OCI-LY1 (cell line): ENCODE measurements at regions not wholly inside any gene's neighbourhood (a gene's known extent, or its start where the extent isn't known, plus 50 kb on each side); places are given as distances from the start of the nearest gene placed in this dataset.
A peak's percentile ranks its signal among the peaks of the same experiment; 100 is the strongest.

Experiments used
- H2AFZ ChIP-seq: fragments of 200-600 bp; sonication (generic), shearing (Covaris generic); 2 replicates; pipeline ENCODE4 v1.6.0; 2014; ENCODE audit warnings: antibody characterized with exemption, mild to moderate bottlenecking, low read length
- H3F3A ChIP-seq: fragments of 200-600 bp; sonication (generic), shearing (Covaris generic); 2 replicates; pipeline ENCODE4 v1.6.0; 2014; ENCODE audit warnings: mild to moderate bottlenecking, antibody characterized with exemption, low read length, moderate library complexity; ENCODE audit not compliant: insufficient read depth
- H3K27ac ChIP-seq: fragments of 200-600 bp; sonication (generic); 2 replicates; pipeline ENCODE4 v1.5.1; 2014; ENCODE audit warnings: low read length, mixed run types, mild to moderate bottlenecking, low read depth; ENCODE audit not compliant: poor library complexity, severe bottlenecking
- H3K27me3 ChIP-seq: fragments of 200-600 bp; sonication (generic); 2 replicates; pipeline ENCODE4 v1.6.0; 2014; ENCODE audit warnings: antibody characterized with exemption, mild to moderate bottlenecking, low read length, moderate library complexity; ENCODE audit not compliant: insufficient read depth
- H3K36me3 ChIP-seq: fragments of 200-600 bp; sonication (generic); 2 replicates; pipeline ENCODE4 v1.6.1; 2014; ENCODE audit warnings: mild to moderate bottlenecking, antibody characterized with exemption, low read length, moderate library complexity, mixed read lengths; ENCODE audit not compliant: insufficient read depth
- H3K4me1 ChIP-seq: fragments of 200-600 bp; sonication (generic); 2 replicates; pipeline ENCODE4 v1.5.1; 2014; ENCODE audit warnings: mild to moderate bottlenecking, low read length, moderate library complexity; ENCODE audit not compliant: insufficient read depth, severe bottlenecking
- H3K4me2 ChIP-seq: fragments of 200-600 bp; sonication (generic), shearing (Covaris generic); 2 replicates; pipeline ENCODE4 v1.6.1; 2014; ENCODE audit warnings: low read length
- H3K4me3 ChIP-seq: fragments of 200-600 bp; sonication (generic); 2 replicates; pipeline ENCODE4 v1.5.1; 2014; ENCODE audit warnings: low read length, low read depth, mild to moderate bottlenecking, mixed read lengths; ENCODE audit not compliant: poor library complexity, severe bottlenecking
- H3K79me2 ChIP-seq: fragments of 200-600 bp; shearing (Covaris generic); 2 replicates; pipeline ENCODE4 v1.6.1; 2016; ENCODE audit warnings: mixed run types, low read length, mixed read lengths; ENCODE audit not compliant: insufficient read depth
- H3K9ac ChIP-seq: fragments of 200-600 bp; sonication (generic), shearing (Covaris generic); 2 replicates; pipeline ENCODE4 v1.6.1; 2014; ENCODE audit warnings: mild to moderate bottlenecking, low read length, mixed read lengths
- H3K9me2 ChIP-seq: fragments of 200-600 bp; sonication (generic), shearing (Covaris generic); 2 replicates; pipeline ENCODE4 v1.6.1; 2014; ENCODE audit warnings: low read depth, mild to moderate bottlenecking, low read length, mixed read lengths
- H3K9me3 ChIP-seq: fragments of 200-600 bp; shearing (Covaris generic); 2 replicates; pipeline ENCODE4 v1.6.1; 2014; ENCODE audit warnings: low read length, mixed read lengths
- H4K20me1 ChIP-seq: fragments of 200-600 bp; sonication (generic), shearing (Covaris generic); 2 replicates; pipeline ENCODE4 v1.6.0; 2016; ENCODE audit warnings: mild to moderate bottlenecking, low read length; ENCODE audit not compliant: insufficient read depth
- CTCF ChIP-seq: fragments of 200-600 bp; sonication (generic), shearing (Covaris generic); IDR thresholded peaks from 2 replicates; pipeline ENCODE4 v1.5.1; 2017; ENCODE audit warnings: mild to moderate bottlenecking, antibody characterized with exemption, low read length, moderate library complexity, mixed read lengths
- EZH2 ChIP-seq: fragments of 200-600 bp; sonication (generic), shearing (Covaris generic); IDR thresholded peaks from 2 replicates; pipeline ENCODE4 v1.8.0; 2017; ENCODE audit warnings: borderline replicate concordance, mixed run types, mild to moderate bottlenecking, antibody characterized with exemption, low read length, moderate library complexity, mixed read lengths

GRCh38 chr1:214823311-214824117 is 220.5 kb downstream of the CENPF start:
- TF ChIP-seq EZH2, result no peak
- peak; percentile 38; the same call in 1 of the 2 replicates for TF ChIP-seq CTCF
- Histone ChIP-seq H2AFZ (no peak overlapping the region), H3K4me1 (no peaks in the 10 kb centered on the region)

GRCh38 chr1:214824763-214825162 is 221.8 kb downstream of the CENPF start:
- Histone ChIP-seq H3K4me2 (no peak overlapping the region), H3K9me3 (no peaks in the 10 kb centered on the region), H3K36me3 (no peaks in the 10 kb centered on the region), H3K27ac (no peak overlapping the region), H3K9me2 (no peaks in the 10 kb centered on the region), H3K4me3 (no peak overlapping the region), H3K79me2 (no peaks in the 10 kb centered on the region), H3K27me3 (no peaks in the 10 kb centered on the region), H3K4me1 (no peaks in the 10 kb centered on the region), H2AFZ (no peak overlapping the region), H4K20me1 (no peaks in the 10 kb centered on the region), H3F3A (no peaks in the 10 kb centered on the region), H3K9ac (no peak overlapping the region)
- TF ChIP-seq CTCF (no peak), EZH2 (no peak)

More at GRCh38 chr1:214823311-214824117, 220.5 kb downstream of the CENPF start:
- Histone ChIP-seq H3K79me2 (no peaks in the 10 kb centered on the region), H3K4me3 (no peak overlapping the region), H3K9me3 (no peaks in the 10 kb centered on the region), H3F3A (no peaks in the 10 kb centered on the region), H3K27ac (no peak overlapping the region), H3K9me2 (no peaks in the 10 kb centered on the region), H4K20me1 (no peaks in the 10 kb centered on the region), H3K36me3 (no peaks in the 10 kb centered on the region), H3K4me2 (no peak overlapping the region), H3K9ac (no peak overlapping the region), H3K27me3 (no peaks in the 10 kb centered on the region)

GRCh38 chr1:214826619-214827018 is 223.6 kb downstream of the CENPF start:
- no peak overlapping the region for H3K9ac ChIP-seq
- no peaks in the 10 kb centered on the region for H3K27me3 ChIP-seq
- H3K4me1 ChIP-seq, result no peaks in the 10 kb centered on the region
- H2AFZ ChIP-seq, result no peak overlapping the region
- H3K36me3 ChIP-seq, result no peaks in the 10 kb centered on the region
- no peaks in the 10 kb centered on the region for H3F3A ChIP-seq
- H3K9me3 ChIP-seq, result no peaks in the 10 kb centered on the region
- no peaks in the 10 kb centered on the region for H3K79me2 ChIP-seq
- H3K9me2 ChIP-seq, result no peaks in the 10 kb centered on the region
- H3K27ac ChIP-seq, result no peak overlapping the region
- no peak overlapping the region for H3K4me3 ChIP-seq
- no peaks in the 10 kb centered on the region for H4K20me1 ChIP-seq
- H3K4me2 ChIP-seq, result no peak overlapping the region
- TF ChIP-seq EZH2 (no peak), CTCF (no peak)
